Dedifferentiated amniotic fluid mesenchymal stem cell (primary cell): ENCODE measurements at regions not wholly inside any gene's neighbourhood (a gene's known extent, or its start where the extent isn't known, plus 50 kb on each side); places are given as distances from the start of the nearest gene placed in this dataset.

Source experiments
- DNase-seq: peaks from one replicate; pipeline ENCODE4 v3.0.0-alpha.2; 2016; ENCODE audit errors: extremely low spot score

GRCh38 chr2:16022548-16023240 is 82.3 kb downstream of the MYCN start:
- DNase-seq = no peak

DNA sequence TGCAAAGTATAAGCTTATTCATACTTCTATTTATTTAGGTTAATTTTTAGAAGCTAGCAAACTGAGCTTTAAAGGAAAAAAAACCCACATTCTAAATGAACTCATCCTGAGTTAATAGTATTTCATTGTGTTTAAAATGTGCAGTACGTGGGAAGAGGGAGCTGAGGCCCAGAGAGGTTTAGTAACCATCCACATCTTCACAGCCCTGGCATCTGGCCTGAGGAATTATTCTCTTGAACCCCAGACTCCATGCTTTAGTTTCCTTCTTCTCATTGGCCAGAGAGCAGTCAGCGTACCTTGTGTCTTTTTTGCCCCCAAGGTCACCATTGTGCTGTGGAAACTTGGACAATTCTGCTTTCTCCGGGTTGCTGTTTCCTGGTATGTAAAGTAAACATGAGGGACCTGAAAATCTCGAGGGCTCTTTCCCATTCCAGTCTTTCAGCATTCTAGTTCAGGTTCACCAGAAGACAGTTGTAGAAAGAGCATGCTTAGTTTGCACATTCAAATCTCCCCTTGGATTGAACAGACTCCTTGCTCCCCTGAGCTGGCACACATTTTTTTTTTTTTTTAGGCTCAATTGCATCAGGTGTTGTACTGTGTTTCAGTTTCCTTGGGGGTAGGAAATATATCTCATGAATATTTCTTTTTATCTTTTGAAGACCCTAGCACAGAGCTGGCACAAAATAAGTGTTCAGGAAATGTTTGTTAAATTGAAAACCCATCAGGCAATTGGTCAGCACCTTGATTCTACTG is 81.4 kb downstream of the MYCN start:
- no peak for DNase-seq

DNA sequence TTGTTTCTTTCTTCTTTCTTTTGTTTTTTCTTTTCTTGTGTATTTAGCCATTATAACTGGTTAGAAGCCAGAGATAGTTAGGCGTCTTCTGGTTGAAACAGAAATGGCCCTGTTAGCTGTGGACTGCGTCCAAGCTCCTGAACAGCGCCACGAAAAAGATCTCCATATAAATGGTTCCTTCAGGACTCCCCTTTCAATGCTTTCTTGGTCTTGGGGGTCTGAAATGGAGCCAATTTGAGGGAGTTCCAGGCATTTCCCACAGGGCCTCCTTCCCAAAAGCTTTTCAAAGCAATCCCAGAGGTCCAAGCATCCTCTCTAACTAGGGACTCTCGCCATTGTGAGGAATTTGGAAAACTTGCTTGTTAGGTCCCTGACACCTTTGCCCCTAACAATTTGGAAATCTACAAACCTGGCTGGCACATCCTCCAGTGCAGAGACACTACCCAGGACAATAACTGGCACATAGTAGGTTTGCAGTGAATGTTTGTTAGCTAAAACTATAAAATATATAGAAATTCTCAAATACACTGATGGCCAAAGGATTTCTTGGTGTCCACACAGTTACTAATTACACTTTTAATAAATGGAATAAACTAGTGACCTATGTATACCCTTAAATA is 80.1 kb downstream of the MYCN start:
- no peak for DNase-seq

DNA sequence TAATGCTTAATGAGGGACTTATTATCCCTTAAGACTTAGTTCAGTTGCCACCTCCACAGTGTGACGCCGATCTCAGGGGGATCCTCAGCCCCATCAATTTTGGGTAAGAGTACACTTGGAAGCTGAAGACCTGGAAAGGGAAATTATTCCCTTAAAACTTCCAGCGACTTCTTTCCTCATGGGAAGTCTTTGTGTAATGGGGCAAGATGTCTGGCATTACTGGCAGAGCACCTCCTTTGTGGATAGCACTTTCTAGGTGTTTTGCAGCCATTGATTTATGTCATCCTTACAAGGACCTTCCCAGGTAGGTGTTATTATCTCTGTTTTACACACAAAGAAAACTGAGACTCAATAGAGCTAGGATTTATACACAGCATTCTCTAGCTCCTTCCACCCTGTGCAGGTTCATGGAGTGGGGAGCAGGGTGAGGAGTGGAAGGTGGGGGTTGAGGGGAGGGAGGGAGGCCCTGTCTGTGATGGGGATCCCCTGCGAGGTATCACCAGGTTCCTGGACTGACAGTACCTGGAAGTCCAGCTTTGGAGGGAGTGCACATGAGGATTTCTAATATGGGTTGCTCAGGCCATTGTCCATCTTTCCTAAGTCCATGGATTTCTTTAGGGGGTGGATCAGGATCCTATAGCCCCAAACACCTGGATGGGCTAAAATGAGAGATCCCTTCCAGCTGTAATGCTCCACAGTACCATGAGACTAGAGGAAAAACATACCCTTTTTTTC is 79.4 kb downstream of the MYCN start:
- no peak for DNase-seq

DNA sequence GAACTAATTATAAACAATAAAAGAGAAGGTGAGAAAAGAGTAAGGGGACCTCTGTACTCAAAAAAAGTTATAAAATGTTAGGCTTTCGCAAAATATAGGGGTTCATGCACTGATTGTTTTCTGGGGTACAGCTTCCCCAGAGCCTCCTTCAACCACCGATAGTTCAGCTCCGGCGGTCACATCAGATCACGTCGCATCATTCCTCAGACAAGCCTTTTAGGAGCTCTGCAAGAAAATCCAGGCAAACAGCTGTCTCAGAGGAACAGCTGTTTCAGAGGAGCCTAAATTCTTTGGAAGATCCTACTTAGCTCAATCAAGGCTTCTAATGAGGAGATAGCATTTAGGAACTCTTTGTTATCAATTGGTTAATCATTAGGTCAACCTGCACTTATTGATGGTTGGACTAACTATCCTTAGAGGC is 78.7 kb downstream of the MYCN start:
- DNase-seq = no peak

- no peak for DNase-seq
Observed at GRCh38 chr2:16018277-16019059, 78.1 kb downstream of the MYCN start.

- DNase-seq = no peak
Observed at GRCh38 chr2:16016282-16016681, 75.9 kb downstream of the MYCN start.

DNA sequence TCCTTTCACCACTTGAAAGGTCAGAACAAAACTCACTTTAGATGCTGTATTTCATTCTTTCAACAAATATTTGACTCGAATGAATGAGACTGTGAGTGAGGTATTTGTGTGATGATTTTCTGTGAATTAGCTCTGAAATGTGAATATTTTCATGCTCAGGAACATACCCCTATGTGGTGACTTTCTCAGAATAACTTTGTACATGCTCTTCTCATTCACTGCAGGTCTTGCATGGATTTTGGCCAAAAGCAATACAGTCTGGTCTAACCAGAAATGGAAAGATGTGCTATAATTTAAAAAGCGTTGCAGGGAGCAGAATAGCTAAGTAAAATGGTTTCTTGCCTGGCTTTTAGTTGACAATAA is 75.5 kb downstream of the MYCN start:
- DNase-seq = no peak

DNA sequence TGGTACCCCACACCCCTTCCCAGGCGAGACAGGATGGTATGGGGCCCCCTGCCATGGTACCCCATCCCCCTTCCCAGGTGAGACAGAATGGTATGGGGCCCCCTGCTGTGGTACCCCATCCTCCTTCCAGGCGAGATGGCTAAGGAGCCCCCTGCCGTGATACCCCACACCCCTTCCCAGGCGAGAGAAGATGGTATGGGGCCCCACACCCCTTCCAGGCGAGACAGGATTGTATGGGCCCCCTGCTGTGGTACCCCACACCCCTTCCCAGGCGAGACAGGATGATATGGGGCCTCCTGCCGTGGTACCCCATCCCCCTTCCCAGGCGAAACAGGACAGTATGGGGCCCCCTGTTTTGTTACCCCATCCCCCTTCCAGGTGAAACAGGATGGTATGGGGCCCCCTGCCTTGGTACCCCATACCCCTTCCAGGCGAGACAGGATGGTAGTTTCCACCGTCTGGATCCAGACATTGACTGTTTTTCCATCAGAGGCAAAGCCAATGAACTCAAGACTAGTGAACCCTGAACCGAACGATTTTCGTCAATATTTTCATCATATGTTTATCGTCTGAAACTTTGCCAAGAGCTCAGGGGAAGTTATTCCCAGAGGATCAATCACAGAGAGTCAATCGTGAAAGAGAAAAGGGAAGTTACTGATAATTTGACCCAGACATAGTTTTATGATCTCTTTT is 75.0 kb downstream of the MYCN start:
- no peak for DNase-seq

GRCh38 chr2:16014802-16015201 is 74.5 kb downstream of the MYCN start:
- DNase-seq = no peak

GRCh38 chr2:16014041-16014787 is 73.9 kb downstream of the MYCN start:
- DNase-seq = no peak

DNA sequence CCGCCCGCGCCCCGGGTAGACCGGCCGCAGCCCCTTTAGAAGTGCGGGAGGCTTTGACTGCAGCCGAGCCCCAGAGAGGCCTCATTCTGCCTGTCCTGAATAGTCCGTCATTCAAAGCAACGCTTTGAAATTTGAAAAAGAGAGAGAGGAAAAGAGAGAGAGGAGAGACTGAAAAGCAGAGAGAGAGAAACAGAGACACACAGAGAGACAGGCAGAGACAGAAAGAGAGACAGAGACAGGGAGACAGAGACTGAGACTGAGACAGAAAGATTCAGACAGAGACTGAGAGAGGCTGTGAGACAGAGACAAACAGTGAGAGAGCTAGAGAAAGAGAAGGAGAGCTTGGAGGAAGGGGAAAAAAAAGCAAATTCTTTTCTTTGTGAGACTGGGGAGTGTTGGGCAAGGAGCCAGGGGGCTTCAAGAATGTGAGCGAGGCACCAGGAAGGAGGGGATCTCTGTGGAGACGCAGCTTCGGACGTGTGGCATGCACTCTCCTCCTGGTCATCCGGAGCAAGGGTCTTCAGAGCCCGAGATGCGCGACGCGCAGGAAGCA is 73.1 kb downstream of the MYCN start:
- DNase-seq = no peak

DNA sequence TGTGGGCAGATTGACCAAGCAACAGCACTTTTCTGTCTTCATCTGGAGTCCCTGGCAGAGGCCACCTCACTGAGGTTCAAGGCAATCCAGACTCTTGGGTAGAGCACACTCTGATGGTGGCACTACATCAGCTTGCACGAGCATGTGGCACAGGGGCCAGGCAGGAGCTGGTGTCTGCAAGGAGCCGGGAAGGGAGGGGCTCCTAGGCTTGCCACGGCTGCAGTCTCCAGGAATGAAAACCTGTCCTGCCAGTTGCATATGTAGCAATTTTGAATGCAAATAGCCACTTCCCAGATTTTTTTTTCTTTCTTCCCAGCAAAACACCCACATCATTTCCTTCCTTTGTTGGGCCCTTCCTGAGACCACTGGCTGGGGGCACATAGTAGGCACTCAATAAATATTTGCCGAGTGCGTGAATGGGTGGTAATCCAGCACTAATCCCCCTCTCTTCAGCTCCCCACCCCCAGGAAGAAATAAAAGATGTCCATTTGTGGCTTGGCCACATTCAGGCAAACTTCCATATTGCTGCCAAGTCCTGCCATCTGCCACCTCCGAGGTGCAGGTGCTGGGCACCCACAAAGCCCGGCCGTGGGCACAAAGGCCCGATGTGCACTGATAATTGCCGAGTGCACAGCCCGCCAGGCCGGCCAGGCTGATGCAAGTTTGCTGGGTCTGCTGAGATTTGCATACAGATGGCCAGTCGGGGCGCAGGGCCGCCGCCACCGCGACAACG is 72.4 kb downstream of the MYCN start:
- DNase-seq = no peak

DNA sequence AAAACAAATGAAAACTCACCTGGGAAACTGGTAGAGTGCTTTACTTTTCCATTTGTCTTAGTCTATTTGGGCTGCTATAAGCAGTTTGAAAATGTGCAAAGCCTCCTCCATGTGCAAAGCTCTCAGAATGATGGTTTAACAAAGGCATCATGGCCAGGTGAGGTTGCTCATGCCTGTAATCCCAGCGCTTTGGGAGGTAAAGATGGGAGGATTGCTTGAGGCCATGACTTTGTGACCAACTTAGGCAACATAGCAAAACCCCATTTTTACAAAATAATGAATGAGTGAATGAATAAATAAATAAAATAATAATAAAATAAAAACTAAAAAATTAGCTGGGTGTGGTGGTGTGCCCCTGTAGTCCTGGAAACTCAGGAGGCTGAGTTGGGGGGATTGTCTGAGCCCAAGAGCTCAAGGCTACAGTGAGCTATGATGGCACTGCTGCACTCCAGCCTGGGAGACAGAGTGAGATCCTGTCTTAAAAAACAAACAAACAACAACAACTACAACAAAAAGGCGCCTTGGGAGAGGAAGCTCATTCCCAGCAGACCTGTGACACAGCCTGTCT is 71.8 kb downstream of the MYCN start:
- DNase-seq = no peak

DNA sequence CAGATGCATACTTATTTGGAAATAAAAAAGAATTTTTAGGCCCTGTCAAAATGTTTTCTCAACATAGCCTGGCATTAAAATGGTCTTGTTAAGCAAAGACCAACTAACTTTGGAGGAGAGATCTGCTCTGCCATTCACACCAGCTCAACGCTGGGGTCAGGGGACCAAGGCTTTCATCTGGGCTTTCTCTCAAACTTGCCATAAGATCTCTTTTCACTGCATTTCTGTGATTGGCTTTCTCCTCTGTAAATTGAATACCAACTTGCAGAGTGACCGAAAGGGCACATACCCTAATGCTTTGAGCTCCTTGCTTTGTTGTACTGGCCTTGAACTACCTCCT is 71.2 kb downstream of the MYCN start:
- no peak for DNase-seq

DNA sequence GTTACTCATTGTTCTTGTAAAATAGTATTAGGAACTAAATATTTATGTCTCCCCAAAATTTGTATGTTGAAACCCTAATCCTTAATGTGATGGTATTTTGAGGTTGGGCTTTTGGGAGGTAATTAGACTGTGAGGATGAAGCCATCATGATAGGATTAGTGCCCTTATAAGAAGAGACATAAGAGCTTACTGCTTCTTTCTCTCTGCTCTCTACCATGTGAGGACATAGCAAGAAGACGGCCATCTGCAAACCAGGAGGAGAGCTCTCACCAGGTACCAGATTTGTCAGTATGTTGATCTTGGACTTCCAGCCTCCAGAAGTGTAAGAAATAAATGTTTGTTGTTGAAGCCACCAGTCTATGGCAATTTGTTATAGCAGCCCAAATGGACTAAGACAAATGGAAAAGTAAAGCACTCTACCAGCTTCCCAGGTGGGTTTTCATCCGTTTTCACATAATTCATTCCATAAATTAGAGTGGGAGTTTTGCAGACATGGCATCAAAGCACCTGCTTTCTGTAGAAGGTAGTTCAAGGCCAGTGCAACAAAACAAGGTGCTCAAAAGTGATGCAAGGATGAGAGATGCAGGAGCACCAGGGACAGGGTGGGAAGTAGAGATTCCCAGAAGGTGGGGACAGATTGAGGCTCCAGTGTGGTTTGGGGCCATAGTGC is 70.7 kb downstream of the MYCN start:
- DNase-seq = no peak

- DNase-seq = no peak
Observed at GRCh38 chr2:16010011-16010410, 69.7 kb downstream of the MYCN start.

GRCh38 chr2:16009560-16009959 is 69.2 kb downstream of the MYCN start:
- DNase-seq = no peak

- no peak for DNase-seq
Observed at GRCh38 chr2:16008856-16009255, 68.5 kb downstream of the MYCN start.
